ENCODE measurements at regions not wholly inside any gene's neighbourhood (a gene's known extent, or its start where the extent isn't known, plus 50 kb on each side); places are given as distances from the start of the nearest gene placed in this dataset.

GRCh38 chr17:70552982-70553334 lies 383.6 kb downstream of the KCNJ2 start:
- TF ChIP-seq, protein P1, sequence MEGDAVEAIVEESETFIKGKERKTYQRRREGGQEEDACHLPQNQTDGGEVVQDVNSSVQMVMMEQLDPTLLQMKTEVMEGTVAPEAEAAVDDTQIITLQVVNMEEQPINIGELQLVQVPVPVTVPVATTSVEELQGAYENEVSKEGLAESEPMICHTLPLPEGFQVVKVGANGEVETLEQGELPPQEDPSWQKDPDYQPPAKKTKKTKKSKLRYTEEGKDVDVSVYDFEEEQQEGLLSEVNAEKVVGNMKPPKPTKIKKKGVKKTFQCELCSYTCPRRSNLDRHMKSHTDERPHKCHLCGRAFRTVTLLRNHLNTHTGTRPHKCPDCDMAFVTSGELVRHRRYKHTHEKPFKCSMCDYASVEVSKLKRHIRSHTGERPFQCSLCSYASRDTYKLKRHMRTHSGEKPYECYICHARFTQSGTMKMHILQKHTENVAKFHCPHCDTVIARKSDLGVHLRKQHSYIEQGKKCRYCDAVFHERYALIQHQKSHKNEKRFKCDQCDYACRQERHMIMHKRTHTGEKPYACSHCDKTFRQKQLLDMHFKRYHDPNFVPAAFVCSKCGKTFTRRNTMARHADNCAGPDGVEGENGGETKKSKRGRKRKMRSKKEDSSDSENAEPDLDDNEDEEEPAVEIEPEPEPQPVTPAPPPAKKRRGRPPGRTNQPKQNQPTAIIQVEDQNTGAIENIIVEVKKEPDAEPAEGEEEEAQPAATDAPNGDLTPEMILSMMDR (conservative IDR thresholded peaks at IDR 0.05; ENCODE audit: low read length) = no peak
- no peak for TF ChIP-seq EZH2phosphoT487 (IDR thresholded peaks at IDR 0.05; ENCODE audit: borderline replicate concordance)

Data from Loucy (cell line).